ENCODE measurements at regions not wholly inside any gene's neighbourhood (a gene's known extent, or its start where the extent isn't known, plus 50 kb on each side); places are given as distances from the start of the nearest gene placed in this dataset.

GRCh38 chr10:33396279-33396678 is 61.8 kb upstream of the NRP1 start:
- no peak for TF ChIP-seq POLR2A (IDR thresholded peaks at IDR 0.05)
- TF ChIP-seq CTCF (IDR thresholded peaks at IDR 0.05), result no peak
- no peak for TF ChIP-seq EP300 (IDR thresholded peaks at IDR 0.05; ENCODE audit: low read depth)
